LHCN-M2 (cell line): ENCODE measurements at regions not wholly inside any gene's neighbourhood (a gene's known extent, or its start where the extent isn't known, plus 50 kb on each side); places are given as distances from the start of the nearest gene placed in this dataset.

ENCODE experiments used
- DNase-seq: peaks from one replicate; pipeline ENCODE4 v3.0.0-alpha.2; 2012; ENCODE audit warnings: low read depth

DNA sequence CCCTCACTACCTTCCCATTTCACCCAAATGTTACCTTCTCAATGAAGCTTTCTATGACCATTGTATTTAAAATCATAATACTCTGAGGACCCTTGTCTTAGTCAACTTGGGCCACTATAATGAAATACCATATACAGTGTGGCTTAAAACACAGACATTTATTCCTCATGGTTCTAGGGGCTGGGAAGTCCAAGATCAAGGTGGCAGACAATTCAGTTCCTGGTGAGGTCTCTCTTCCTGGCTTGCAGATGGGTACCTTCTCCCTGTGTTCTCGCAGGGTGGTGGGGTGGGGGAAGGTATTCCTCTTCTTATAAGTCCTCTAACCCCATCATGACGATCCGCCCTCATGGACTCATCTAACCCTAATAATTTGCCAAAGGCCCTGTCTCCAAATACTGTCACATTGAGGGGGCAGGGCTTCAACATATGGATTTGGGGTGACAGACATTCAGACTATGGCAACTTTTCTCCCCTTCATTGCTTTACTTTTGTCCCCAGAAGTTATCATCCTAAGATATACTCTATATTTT lies 163.7 kb upstream of the PWP1 start:
- no peak for DNase-seq

DNA sequence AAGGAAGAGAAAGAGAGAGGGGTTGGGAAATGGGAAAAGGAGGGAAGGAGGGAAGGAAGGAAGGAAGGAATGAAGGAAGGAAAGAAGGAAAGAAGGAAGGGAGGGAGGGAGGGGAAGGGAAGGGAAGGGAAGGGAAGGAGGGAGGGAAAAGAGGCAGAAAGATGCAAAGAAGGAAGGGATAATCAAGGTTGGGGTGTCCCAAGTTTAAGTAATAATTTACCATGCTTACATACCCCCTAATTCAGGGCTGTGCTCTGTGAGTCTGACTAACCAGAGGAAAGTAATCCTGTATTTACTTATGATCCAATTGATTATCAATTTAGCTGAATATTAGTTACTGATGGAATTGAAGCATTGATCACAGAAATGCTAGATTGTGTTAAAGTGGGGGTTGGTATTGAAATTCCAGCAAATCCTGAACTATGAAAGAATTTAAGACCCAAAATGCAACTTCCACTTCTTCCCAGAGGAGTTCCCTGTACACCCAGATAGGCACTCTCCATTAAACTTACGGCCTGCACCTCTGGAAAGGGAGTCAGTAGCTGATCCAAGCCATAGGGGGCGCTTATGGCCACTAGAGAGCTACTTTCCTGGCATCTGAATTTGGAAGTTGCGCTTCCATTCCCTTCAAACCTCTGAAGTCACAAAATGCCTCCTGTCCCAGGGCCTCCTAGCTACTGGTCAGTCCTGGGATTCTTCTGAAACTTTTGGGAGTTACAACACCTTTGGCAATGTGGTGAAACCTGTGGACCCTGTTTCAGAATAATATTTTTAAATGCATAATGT lies 162.7 kb upstream of the PWP1 start:
- no peak for DNase-seq

DNA sequence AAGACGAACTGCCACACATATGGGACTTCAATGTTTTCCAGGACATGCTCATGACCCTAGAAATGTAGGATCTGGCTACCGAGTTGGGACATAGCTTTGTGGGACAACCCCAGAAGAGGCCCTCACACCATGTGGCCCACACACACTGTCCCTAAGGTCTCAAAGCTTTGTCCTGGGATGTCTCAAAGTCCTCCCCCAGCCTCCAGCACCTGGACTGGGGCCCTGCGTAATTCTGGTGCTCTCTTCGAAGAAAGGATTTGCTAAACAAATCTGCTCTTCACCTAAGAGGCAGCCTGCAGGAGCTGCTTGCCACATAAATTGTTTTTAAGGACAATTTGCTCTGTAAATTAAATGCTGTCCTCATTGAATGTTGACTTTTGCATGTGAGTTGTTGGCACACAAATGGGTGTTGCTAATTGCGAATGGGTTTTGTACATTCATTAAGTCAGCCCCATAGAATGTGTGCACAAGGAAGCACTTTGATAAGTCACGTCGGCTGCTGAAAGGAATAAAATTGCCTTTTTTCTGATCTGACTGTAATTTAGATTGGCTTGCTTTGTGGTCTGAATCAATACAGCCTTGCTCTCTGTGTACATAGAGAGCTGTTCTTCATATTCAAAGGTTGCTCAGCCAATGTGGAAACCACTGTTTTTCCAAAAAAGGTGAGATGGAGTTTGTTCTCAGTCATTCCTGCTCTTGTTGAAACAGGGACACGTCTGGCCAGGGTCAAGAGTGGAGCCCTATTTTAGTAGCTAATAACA lies 161.6 kb upstream of the PWP1 start:
- DNase-seq = no peak

DNA sequence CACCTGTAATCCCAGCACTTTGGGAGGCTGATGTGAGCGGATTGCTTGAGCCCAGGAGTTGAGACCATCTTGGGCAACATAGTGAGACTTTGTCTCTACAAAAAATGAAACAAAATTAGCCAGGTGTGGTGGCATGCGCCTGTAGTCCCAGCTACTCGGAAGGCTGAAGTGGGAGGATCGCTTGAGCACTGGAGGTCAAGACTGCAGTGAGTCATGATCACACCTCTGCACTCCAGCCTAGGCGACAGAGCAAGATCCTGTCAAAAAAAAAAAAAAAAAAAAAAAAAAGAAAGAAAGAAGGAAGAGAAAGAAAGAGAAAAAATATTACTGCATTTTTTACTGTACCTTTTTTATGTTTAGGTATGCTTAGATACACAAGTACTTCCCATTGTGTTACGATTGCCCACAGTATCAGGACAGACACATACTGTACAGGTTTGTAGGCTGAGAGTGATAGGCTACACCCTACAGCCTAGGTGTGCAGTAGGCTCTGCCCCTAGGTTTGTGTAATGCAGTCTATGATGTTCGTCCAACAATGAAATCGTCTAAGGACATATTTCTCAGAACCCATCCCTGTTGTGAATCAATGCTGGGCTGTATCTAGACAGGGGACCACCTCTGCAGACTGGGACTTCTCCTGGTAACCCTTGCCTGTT lies 160.4 kb upstream of the PWP1 start:
- no peak for DNase-seq

DNA sequence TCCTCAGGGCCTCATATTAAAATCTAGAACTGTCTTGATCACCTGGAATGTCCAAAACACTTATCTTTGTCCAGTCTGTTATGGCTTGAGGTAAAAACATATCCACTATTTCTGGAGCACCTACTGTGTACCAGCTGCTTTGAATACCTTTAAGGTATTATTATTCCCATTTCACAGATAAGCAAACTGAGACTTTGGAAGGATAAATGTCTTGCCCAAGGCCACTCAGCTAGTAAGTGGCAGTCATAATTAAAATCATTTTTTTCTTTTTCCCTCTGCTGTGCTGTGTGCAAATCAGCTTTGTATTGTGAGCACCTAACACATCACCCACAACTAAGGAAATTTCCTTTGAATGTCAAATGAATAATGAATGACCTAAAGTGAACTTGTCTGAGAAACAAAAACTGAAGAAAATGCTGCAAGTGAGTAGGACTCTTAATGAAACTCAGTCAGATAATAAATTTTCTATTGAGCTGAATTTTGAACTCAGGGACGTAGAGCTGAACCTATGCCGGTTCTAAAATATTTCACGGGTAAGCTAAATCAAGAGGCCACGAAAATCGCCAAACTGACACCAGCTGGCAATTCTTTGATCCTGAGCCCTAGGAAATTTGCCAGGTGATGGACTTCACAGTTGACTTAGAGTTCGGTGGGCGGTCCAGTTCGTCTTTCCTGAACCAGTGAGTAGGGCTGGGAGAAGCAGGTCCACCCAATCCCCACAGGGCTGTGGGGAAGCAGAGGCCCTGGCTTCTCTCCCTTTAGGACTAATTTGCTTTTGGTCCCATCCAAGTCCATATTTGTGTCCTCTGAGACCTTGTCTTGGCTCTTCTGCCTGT lies 159.7 kb upstream of the PWP1 start:
- no peak for DNase-seq

DNA sequence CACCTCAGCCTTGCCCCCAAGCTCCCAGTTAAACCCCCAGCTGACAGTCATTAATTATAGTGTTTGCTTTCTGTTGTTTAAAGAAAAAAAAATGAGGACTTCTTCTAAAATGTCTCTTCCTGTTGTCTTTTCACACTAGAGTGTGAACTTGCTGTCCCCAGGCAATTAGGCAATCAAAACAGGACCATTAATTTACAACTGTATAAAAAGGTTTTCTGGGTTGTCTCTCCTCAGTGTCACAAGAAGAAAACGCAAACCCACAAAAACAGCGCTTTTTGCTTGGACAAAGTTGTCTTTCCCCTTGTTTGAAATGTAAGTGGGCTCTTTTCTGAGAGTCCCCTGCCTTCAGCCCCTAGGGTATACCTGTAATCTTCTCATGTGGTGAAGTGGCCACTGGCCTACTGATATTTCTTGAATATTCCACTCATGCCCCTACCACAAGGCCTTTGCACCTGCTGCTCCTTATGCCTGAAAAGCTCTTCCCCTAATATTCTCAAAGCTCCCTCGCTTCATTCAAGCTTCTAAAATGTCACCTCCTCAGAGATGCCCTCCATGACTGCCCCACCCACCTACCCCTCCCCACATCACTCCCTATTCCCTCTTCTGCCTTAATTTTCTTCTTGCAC lies 158.9 kb upstream of the PWP1 start:
- DNase-seq = no peak

DNA sequence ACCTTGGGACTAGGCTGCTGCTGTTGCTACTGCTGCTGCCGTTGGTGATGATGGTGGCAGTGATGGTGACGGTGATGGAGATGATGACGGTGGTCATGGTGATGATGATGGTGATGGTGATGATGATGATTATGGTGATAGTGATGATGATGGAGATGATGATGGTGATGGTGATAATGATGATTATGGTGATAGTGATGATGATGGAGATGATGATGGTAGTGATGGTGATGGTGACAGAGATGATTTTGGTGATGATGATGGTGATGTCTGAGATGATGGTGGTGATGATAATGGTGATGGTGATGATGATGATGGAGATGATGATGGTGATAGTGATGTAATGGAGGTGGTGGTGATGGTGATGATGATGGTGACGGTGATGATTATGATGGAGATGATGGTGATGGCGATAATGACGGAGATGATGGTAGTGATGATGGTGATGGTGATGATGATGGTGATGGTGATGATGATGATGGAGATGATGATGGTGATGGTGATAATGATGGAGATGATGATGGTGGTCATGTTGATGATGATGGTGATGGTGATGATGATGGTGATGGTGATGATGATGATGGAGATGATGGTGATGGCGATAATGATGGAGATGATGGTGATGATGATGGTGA lies 156.8 kb upstream of the PWP1 start:
- no peak for DNase-seq

DNA sequence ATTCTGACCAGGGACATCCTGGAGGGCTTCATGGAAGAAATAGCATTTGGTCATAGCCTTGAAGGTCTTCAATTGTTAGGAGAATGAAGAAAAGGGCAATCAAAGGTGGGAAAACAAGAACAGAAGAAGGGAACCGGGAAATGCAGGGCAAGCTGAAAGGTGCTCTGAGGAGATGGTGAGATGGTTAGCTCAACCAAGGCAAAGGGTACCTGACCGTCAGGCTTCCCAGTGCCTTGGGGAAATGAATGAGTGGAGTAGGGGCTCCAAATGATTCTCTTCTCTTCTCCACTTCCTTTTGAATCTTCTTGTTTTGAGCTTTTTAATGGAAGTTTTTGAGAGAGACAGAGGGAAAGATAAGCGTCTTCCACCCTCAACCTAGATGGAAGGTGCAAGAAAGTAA lies 155.6 kb upstream of the PWP1 start:
- no peak for DNase-seq

DNA sequence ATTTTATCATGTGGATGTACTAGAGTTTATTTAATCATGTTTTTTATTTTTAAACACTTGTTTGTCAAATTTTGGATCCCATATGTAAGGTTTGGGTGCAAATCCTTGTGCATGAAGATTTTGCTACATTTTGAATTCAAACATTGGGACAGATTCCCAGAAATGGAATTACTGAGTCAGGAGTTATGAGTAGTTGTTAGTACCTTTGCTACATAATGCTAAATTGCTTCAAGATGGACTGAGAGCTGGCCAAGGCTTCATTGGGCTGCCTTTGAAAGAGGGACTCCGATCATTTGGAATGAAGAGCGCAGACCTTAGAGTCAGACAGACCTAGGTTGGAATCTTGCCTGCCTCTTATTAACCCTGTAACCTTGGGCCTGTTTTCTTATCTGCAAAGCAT lies 154.9 kb upstream of the PWP1 start:
- DNase-seq = no peak

DNA sequence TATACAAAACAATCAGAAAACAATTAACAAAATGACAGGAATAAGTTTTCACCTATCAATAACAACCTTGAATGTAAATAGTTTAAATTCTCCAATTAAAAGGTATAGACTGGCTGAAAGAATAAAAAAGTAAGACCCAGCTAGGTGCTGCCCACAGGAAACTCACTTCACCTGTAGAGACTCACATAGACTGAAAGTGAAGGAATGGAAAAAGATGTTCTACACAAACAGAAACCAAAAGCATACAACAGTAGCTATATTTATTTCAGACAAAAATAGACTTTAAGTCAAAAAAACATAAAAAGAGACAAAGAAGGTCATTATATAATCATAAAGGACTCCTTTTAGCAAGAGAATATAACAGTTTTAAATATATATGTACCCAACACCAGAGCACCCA lies 152.4 kb upstream of the PWP1 start:
- no peak for DNase-seq

DNA sequence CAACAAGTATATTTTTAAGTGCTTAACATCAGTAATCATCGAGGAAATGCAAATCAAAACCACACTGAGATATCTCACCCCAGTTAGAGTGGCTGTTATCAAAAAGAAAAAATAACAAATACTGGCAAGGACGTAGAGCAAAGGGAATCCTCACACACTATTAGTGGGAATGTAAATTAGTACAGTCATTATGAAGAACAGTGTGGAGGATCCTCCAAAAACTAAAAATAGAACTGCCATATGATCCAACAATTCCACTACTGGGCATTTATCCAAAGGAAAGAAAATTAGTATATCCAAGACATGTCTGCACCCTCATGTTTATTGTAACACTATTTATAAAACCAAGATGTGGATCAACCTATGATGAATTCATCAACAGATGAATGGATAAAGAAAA lies 149.0 kb upstream of the PWP1 start:
- no peak for DNase-seq

DNA sequence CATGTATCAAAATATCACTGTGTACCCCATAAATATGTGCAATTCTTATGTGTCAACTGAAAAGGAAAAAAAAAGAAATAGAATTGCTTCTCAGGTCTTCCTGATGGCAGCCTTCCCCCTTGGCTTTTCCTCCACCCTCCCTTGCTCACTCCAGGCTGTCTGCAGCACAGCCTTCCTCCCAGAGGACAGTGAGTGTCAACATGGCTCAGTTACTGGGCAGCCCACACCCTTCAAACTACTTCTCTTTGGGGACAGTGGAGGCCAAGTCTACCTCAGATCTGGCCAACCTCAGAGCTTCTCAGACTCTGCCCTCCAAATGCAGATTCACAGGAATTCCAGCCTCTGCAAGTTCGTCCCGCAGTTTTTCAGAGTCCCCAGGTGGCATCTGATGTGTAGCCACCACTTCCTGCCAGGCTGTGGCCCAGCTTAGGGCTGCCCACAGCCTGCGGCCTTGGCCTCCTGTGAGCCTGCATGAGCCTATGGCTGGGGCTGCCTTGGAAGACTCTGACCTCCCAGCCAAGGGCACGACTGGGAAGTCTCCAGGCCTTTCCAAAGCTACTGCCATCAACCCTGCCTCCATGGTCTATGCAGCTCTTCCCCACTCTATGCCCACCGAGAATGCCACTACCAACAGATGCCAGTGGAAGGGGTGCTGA lies 148.0 kb upstream of the PWP1 start:
- no peak for DNase-seq

DNA sequence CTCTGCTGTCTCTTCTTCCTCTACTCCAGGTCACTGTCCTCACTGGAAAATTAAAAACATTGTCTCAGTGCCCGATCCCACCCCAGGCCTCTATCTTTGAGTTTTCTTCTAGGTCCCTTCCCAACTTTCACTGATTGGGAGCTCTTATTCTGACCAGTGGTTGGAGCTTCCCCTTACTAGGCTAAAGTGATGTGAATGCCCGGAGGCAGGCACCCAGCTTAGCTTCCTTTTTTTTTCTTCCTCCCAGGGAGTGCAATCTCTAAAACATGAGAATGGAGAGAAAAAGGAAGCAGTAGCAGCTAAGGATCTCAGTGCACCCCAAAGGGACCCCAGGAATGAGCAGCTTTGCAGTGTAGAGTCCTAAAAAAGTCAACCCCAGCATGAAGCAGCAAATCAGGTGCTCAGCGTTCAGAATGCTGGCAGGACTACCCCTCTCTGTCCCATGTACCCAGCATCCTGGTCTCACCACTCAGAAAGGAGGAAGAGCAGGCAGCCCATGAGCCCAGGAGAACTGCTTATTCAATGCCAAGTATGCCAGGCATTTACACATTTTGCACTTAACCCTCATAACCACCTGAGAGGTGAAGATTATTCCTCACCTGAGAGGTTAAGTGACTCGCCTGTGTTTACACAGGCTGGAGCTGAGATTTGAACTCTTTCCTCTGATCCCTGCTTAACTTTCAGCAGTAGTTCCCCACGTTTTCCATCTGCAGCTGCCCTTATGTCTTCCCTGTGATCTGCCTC lies 146.2 kb upstream of the PWP1 start:
- no peak for DNase-seq

DNA sequence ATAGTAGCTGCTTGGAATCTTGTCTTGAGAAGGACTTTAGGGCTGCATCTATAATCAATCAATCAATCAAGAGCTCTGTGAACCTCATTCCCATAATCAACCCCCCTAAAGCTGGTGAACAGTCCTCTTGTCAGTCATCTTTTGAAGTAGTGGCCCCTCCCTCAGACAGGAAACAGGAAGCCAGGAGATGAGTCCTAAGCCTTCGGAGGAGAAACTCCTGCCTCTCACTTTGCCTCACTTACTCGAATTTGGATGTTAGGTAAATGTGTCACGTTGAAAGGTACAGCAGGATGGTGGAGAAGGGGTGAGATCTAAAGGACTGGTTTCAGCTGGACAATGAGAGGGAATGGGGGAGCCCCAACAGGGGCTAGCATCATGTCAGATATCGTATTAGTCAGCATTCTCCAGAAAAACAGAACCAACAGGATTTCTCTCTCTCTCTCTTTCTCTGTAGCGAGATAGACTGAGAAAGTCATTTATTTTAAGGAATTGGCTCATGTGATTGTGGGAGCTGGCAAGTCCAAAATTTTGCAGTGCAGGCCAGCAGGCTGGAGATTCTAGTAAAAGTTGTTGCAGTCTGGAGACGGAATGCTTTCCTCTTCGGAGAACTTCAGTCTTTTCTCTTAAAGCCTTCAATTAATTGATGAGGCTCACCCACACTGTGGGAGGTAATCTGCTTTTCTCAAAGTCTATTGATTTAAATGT lies 144.4 kb upstream of the PWP1 start:
- DNase-seq = no peak

DNA sequence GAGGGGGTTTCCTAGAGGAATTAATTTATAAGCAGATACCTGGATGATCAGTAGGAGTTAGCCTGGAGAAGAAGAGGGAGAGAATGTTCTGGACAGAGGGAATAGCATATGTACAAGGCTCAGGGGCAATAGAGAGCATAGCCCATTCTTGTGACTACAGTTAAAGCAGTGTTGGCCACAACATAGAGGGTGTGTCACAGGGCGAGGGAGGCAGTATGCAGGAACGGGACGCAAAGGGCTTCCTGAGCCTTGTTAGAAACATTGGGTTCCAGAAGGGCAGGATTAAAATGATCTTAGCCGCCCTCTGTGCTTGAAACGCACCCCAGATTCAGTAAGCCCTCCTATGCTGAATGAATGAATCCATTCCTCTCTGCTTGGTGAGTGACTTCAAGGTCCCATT lies 142.2 kb upstream of the PWP1 start:
- no peak for DNase-seq

DNA sequence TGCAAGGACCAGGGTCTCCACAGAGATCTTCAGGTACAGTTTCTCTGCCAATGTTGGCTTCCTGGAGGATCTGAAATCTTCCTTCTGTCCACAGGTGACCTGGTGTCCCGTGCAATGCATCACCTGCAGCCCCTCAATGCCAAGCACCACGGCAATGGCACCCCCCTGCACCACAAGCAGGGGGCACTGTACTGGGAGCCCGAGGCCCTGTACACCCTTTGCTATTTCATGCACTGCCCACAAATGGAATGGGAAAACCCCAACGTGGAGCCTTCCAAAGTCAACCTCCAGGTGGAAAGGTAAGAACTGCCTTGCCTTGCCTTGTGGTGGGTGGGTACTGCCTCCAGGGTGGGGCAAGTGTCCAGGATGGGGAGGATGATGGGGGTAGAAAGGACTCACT lies 141.8 kb upstream of the PWP1 start:
- DNase-seq = no peak

DNA sequence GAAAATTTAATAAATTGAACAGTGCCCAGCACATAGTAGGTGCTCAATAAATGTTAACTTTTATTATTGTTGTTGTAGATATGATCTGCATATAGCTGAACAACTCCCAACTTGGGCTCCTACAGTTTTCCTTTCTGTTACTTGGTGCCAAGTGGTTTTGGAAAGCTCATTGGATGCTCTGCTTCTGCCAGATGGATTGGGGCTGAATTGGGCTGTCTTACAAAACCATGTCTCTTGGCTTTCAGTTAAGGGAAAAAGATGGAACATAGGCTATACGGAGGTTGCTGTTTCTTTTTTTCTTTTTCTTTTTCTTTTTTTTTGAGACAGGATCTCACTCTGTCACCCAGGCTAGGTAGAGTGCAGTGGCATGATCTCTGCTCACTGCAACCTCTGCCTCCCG lies 140.7 kb upstream of the PWP1 start:
- DNase-seq = no peak

DNA sequence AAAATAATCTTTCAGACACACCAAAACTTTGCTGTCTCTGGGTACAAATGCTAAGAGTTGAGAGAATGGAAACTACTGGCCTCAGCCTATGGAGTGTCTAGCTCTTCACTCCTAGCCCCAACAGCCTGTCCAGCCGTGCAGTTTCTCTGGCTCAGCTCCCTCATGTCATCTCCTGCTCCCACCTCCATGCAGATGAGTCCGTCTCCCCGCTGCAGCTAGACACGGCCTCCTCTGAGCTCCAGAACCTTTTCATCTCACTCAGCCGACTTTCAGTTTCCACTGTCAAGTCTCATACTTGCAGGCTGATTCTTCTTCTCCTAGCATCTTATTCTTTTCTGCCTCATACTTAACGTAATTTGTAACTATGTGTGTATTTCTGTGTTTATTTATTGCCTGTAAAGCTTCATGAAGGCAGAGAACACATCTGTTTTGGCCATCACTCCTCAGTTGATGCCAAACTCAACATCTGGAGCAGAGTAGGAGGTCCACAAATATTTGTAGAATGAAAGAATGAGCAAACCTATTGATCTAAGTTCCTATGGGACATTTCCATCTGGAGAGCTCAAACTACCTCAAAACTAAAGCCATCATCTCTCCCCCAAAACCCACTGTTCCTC lies 139.8 kb upstream of the PWP1 start:
- no peak for DNase-seq
